ENCODE measurements at regions not wholly inside any gene's neighbourhood (a gene's known extent, or its start where the extent isn't known, plus 50 kb on each side); places are given as distances from the start of the nearest gene placed in this dataset.

DNA sequence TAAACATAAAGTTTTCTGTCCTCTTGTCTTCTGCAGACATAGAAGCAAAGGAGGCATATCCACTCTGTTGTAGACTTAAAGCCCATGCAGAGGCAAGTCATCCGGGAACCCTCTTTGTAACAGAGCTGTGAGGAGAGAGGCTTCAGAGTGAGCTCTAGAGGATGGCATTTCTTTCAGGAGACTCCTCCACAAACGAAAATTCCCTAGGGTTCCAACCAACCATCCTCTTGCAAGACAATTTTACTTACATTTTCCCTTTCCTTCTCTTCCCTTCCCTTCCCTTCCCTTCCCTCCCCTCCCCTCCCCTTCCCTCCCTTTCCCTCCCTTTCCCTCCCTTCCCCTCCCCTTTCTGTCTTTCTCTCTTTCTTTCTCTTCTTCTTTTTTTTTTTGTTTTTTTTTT lies 446.3 kb upstream of the MAP2 start:
- no peak for TF ChIP-seq EZH2phosphoT487 (IDR thresholded peaks at IDR 0.05; ENCODE audit: borderline replicate concordance, low read length)
- TF ChIP-seq, protein P1, sequence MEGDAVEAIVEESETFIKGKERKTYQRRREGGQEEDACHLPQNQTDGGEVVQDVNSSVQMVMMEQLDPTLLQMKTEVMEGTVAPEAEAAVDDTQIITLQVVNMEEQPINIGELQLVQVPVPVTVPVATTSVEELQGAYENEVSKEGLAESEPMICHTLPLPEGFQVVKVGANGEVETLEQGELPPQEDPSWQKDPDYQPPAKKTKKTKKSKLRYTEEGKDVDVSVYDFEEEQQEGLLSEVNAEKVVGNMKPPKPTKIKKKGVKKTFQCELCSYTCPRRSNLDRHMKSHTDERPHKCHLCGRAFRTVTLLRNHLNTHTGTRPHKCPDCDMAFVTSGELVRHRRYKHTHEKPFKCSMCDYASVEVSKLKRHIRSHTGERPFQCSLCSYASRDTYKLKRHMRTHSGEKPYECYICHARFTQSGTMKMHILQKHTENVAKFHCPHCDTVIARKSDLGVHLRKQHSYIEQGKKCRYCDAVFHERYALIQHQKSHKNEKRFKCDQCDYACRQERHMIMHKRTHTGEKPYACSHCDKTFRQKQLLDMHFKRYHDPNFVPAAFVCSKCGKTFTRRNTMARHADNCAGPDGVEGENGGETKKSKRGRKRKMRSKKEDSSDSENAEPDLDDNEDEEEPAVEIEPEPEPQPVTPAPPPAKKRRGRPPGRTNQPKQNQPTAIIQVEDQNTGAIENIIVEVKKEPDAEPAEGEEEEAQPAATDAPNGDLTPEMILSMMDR (conservative IDR thresholded peaks at IDR 0.05; ENCODE audit: low read depth, low read length): no peak

Measured in PC-3 (cell line).